Endothelial cell of umbilical vein (primary cell): ENCODE measurements at regions not wholly inside any gene's neighbourhood (a gene's known extent, or its start where the extent isn't known, plus 50 kb on each side); places are given as distances from the start of the nearest gene placed in this dataset.

Source experiments
- BruUV-seq: library from RNA; stranded (reverse); fragments of 400-500 nt; replicated peaks from 2 replicates; lab custom pipeline; 2021; lab: Mats Ljungman, UMichigan
- CTCF ChIA-PET: fragments of 300-600, 350-600 bp; sonication (Branson Sonifier 250); formaldehyde crosslinking; loops from one replicate; lab custom pipeline; 2021; ENCODE audit warnings: antibody characterized with exemption, inconsistent platforms; lab: Charles Lee
- POLR2A ChIA-PET: fragments of 300-600, 350-600 bp; sonication (Branson Sonifier 250); formaldehyde crosslinking; loops from one replicate; lab custom pipeline; 2021; ENCODE audit warnings: antibody characterized with exemption, inconsistent platforms; lab: Charles Lee
- DNase-seq: peaks from one replicate; pipeline ENCODE4 v3.0.0-alpha.2; 2011; ENCODE audit warnings: low read depth, low spot score
- FAIRE-seq: peaks from 2 replicates; lab custom pipeline; 2011; peaks lifted over from hg19 to GRCh38; lab: Jason Lieb, UNC
- H2AFZ ChIP-seq: 2 replicates; pipeline ENCODE4 v1.6.0; 2012; ENCODE audit warnings: low read depth, low read length, control low read depth, inconsistent platforms
- H3K27ac ChIP-seq: 2 replicates; pipeline ENCODE4 v1.5.1; 2011; ENCODE audit warnings: low read depth, mild to moderate bottlenecking, control low read depth, low read length, moderate library complexity; ENCODE audit not compliant: insufficient read depth
- H3K27me3 ChIP-seq, 2 experiments: 2 replicates each; pipeline versions ENCODE4 v1.6.0 to v1.6.1; 2011; ENCODE audit warnings: low read length in 2 of 2, mixed read lengths in 1 of 2; ENCODE audit not compliant: control insufficient read depth in 2 of 2, insufficient read depth in 2 of 2
- H3K36me3 ChIP-seq, 2 experiments: 2 replicates in 1 of 2; 3 replicates in 1 of 2; pipeline ENCODE4 v1.5.1; 2011; ENCODE audit warnings: low read length in 2 of 2, mild to moderate bottlenecking in 1 of 2, moderate library complexity in 1 of 2; ENCODE audit not compliant: control insufficient read depth in 2 of 2, insufficient read depth in 2 of 2; ENCODE audit errors: extremely low read depth in 1 of 2
- H3K4me1 ChIP-seq: 3 replicates; pipeline ENCODE4 v1.5.1; 2011; ENCODE audit warnings: mild to moderate bottlenecking, low read length; ENCODE audit not compliant: control insufficient read depth, insufficient read depth; ENCODE audit errors: extremely low read depth
- H3K4me2 ChIP-seq: 2 replicates; pipeline ENCODE4 v1.6.1; 2011; ENCODE audit warnings: low read length, control low read depth, mixed read lengths; ENCODE audit not compliant: insufficient read depth
- H3K4me3 ChIP-seq, 3 experiments: fragments of 200-600 bp in 1 of 3; sonication (generic), shearing (Covaris generic) in 1 of 3; replicated peaks in 1 of 3; 2 replicates each; pipeline ENCODE4 v1.5.1; 2011 to 2016; ENCODE audit warnings: control low read depth in 3 of 3, low read length in 3 of 3, mild to moderate bottlenecking in 2 of 3, inconsistent platforms in 1 of 3, low read depth in 1 of 3, moderate library complexity in 1 of 3; ENCODE audit not compliant: insufficient read depth in 1 of 3
- H3K79me2 ChIP-seq: 2 replicates; pipeline ENCODE4 v1.6.0; 2012; ENCODE audit warnings: low read length, inconsistent platforms; ENCODE audit not compliant: control insufficient read depth, insufficient read depth
- H3K9ac ChIP-seq: replicated peaks from 2 replicates; pipeline ENCODE3; 2011; ENCODE audit warnings: low read length, control low read depth; ENCODE audit not compliant: insufficient read depth; ENCODE audit errors: extremely low read depth
- H3K9me1 ChIP-seq: replicated peaks from 3 replicates; pipeline ENCODE4 v1.6.0; 2011; ENCODE audit warnings: mild to moderate bottlenecking, low read length; ENCODE audit not compliant: control insufficient read depth, insufficient read depth; ENCODE audit errors: extremely low read depth
- H3K9me3 ChIP-seq: replicated peaks from 2 replicates; pipeline ENCODE4 v1.5.1; 2012; ENCODE audit warnings: low read length, inconsistent platforms; ENCODE audit not compliant: control insufficient read depth, insufficient read depth
- H4K20me1 ChIP-seq: replicated peaks from 2 replicates; pipeline ENCODE3; 2011; ENCODE audit warnings: mild to moderate bottlenecking, low read length; ENCODE audit not compliant: control insufficient read depth, insufficient read depth; ENCODE audit errors: extremely low read depth
- CTCF ChIP-seq, 2 donors: IDR thresholded peaks; 1 replicate in 1 of 2; 2 replicates in 1 of 2; pipeline ENCODE4 v1.5.1; 2011; ENCODE audit warnings: low read length in 2 of 2, mild to moderate bottlenecking in 2 of 2, moderate library complexity in 2 of 2, control low read depth in 1 of 2, inconsistent platforms in 1 of 2, low read depth in 1 of 2; ENCODE audit not compliant: insufficient read depth in 1 of 2; ENCODE audit errors: extremely low read depth in 1 of 2
- EZH2 ChIP-seq: IDR thresholded peaks from 2 replicates; pipeline ENCODE4 v1.6.1; 2012; ENCODE audit warnings: borderline replicate concordance, low read depth, mild to moderate bottlenecking, moderate library complexity, low read length, inconsistent platforms; ENCODE audit not compliant: severe bottlenecking
- FOS ChIP-seq: IDR thresholded peaks from 2 replicates; pipeline ENCODE4 v1.6.1; 2011; ENCODE audit warnings: mild to moderate bottlenecking, low read length, moderate library complexity, borderline replicate concordance; ENCODE audit not compliant: insufficient read depth
- GATA2 ChIP-seq: IDR thresholded peaks from 2 replicates; pipeline ENCODE4 v1.7.0; 2011; ENCODE audit warnings: low read depth, mild to moderate bottlenecking, moderate library complexity, mixed read lengths, low read length; ENCODE audit not compliant: insufficient read length, insufficient read depth
- JUN ChIP-seq: IDR thresholded peaks from 2 replicates; pipeline ENCODE4 v1.6.1; 2011; ENCODE audit warnings: borderline replicate concordance, low read depth; ENCODE audit not compliant: insufficient read length, insufficient read depth
- MAX ChIP-seq: IDR thresholded peaks from 2 replicates; pipeline ENCODE4 v1.6.1; 2011; ENCODE audit not compliant: insufficient read depth, insufficient read length
- MYC ChIP-seq: IDR thresholded peaks from one replicate; pipeline ENCODE4 v1.6.1; 2011; ENCODE audit warnings: mild to moderate bottlenecking, low read depth, low read length
- POLR2A ChIP-seq: IDR thresholded peaks from 2 replicates; pipeline ENCODE4 v1.6.1; 2012; ENCODE audit warnings: low read depth, mild to moderate bottlenecking, control low read depth, low read length
- POLR2AphosphoS5 ChIP-seq: IDR thresholded peaks from 2 replicates; pipeline ENCODE4 v1.6.1; 2012; ENCODE audit warnings: low read depth, mild to moderate bottlenecking, control low read depth, low read length, moderate library complexity; ENCODE audit not compliant: insufficient read depth
- dilution Hi-C: fragments of 300-500 bp; cut with MboI; formaldehyde crosslinking; loops from one replicate; pipeline ENCODE4 v1.15.0; 2019; ENCODE audit warnings: low sequenced_read_pairs; ENCODE audit not compliant: extremely low pct_ligation_motif_present
- intact Hi-C: fragments of 100-400 bp; cut with micrococcal nuclease; formaldehyde crosslinking; loops from one replicate; pipeline ENCODE4 v1.10.0; 2022

- H3K9me1 ChIP-seq: no peaks in the 10 kb centered on the region
- ChIA-PET CTCF (no interaction called here), POLR2A (no interaction called here)
- TF ChIP-seq MYC (no peak), POLR2A (no peak), JUN (no peak), FOS (no peak), POLR2AphosphoS5 (no peak), CTCF (IDR thresholded peaks at IDR 0.05; ENCODE audit: extremely low read depth in 1 of 2, insufficient read depth in 1 of 2, low read depth in 1 of 2, low read length in 2 of 2) (no peak), EZH2 (no peak), GATA2 (no peak), MAX (no peak)
- BruUV-seq: no TSS peak
- H3K36me3 ChIP-seq: no peaks in the 10 kb centered on the region
- H3K4me3 ChIP-seq: no peak overlapping the region
- dilution Hi-C loops (no loop called here), intact Hi-C loops (no loop called here)
- H2AFZ ChIP-seq: no peak overlapping the region
- no peaks in the 10 kb centered on the region for H3K79me2 ChIP-seq
- no peaks in the 10 kb centered on the region for H3K4me1 ChIP-seq
- peaks cover 5% of the 10 kb centered on the region for H3K9me3 ChIP-seq
- H3K27ac ChIP-seq: no peak overlapping the region
- H3K27me3 ChIP-seq: no peaks in the 10 kb centered on the region
- no peak for FAIRE-seq
- no peak overlapping the region for H3K4me2 ChIP-seq
- DNase-seq: no peak
- no peak overlapping the region for H3K9ac ChIP-seq
- H4K20me1 ChIP-seq: no peaks in the 10 kb centered on the region
Observed at GRCh38 chrX:790783-791360, 160.3 kb downstream of the SHOX start.
